GM23338 (cell line): ENCODE measurements at regions not wholly inside any gene's neighbourhood (a gene's known extent, or its start where the extent isn't known, plus 50 kb on each side); places are given as distances from the start of the nearest gene placed in this dataset.

Experiments
- CREB1 ChIP-seq: fragments of 250-450 bp; sonication (Bioruptor Pico); IDR thresholded peaks from 2 replicates; pipeline ENCODE4 v1.5.0; 2020; ENCODE audit warnings: low read depth, mild to moderate bottlenecking, moderate library complexity
- EZH2 ChIP-seq: fragments of 200-600 bp; sonication (generic); IDR thresholded peaks from one replicate; pipeline ENCODE4 v1.8.0; 2017; ENCODE audit warnings: antibody characterized with exemption, mild to moderate bottlenecking, low read depth; ENCODE audit not compliant: unreplicated experiment
- EZH2phosphoT487 ChIP-seq: fragments of 200-600 bp; sonication (generic); IDR thresholded peaks from one replicate; pipeline ENCODE4 v1.8.1; 2018; ENCODE audit warnings: antibody characterized with exemption; ENCODE audit not compliant: unreplicated experiment
- POLR2AphosphoS5 ChIP-seq: IDR thresholded peaks from 2 replicates; pipeline ENCODE4 v1.6.1; 2016; ENCODE audit warnings: antibody characterized with exemption, low read depth
- TF ChIP-seq, protein P1 (sequence below), 2 experiments: fragments of 200-600 bp in 1 of 2; sonication (generic) in 1 of 2; conservative IDR thresholded peaks; 2 replicates each; pipeline versions ENCODE4 v1.5.1 to v1.6.1; 2016 to 2017; ENCODE audit warnings: antibody characterized with exemption in 2 of 2, low read depth in 2 of 2, mild to moderate bottlenecking in 2 of 2, moderate library complexity in 1 of 2
- TF ChIP-seq, protein P2 (sequence below): IDR thresholded peaks from one replicate; pipeline ENCODE4 v1.6.1; 2018; ENCODE audit warnings: antibody characterized with exemption; ENCODE audit not compliant: unreplicated experiment

DNA sequence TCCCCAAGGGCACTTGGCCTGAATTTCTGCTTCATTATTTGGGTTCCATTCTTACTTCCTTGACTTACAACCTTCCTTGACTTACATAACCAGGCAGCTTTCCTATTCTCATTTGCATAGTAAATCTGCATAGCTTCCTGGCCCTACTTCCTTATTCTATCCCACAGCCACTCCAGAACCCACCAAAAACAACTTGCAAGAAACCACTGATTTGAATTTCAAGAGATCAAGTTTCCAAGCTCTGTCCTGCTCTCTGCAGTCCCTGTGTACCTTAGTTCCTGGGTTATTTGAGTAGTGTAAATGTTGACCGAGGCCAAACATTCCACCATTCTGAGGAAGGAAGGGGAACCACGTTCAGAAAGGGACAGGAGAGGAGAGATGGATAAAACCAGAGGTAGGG is 603.3 kb downstream of the PTPRC start:
- TF ChIP-seq, protein P1, sequence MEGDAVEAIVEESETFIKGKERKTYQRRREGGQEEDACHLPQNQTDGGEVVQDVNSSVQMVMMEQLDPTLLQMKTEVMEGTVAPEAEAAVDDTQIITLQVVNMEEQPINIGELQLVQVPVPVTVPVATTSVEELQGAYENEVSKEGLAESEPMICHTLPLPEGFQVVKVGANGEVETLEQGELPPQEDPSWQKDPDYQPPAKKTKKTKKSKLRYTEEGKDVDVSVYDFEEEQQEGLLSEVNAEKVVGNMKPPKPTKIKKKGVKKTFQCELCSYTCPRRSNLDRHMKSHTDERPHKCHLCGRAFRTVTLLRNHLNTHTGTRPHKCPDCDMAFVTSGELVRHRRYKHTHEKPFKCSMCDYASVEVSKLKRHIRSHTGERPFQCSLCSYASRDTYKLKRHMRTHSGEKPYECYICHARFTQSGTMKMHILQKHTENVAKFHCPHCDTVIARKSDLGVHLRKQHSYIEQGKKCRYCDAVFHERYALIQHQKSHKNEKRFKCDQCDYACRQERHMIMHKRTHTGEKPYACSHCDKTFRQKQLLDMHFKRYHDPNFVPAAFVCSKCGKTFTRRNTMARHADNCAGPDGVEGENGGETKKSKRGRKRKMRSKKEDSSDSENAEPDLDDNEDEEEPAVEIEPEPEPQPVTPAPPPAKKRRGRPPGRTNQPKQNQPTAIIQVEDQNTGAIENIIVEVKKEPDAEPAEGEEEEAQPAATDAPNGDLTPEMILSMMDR (conservative IDR thresholded peaks at IDR 0.05; ENCODE audit: low read depth in 2 of 2), result no peak
- no peak for TF ChIP-seq POLR2AphosphoS5
- TF ChIP-seq EZH2phosphoT487, result no peak
- TF ChIP-seq, protein P2, sequence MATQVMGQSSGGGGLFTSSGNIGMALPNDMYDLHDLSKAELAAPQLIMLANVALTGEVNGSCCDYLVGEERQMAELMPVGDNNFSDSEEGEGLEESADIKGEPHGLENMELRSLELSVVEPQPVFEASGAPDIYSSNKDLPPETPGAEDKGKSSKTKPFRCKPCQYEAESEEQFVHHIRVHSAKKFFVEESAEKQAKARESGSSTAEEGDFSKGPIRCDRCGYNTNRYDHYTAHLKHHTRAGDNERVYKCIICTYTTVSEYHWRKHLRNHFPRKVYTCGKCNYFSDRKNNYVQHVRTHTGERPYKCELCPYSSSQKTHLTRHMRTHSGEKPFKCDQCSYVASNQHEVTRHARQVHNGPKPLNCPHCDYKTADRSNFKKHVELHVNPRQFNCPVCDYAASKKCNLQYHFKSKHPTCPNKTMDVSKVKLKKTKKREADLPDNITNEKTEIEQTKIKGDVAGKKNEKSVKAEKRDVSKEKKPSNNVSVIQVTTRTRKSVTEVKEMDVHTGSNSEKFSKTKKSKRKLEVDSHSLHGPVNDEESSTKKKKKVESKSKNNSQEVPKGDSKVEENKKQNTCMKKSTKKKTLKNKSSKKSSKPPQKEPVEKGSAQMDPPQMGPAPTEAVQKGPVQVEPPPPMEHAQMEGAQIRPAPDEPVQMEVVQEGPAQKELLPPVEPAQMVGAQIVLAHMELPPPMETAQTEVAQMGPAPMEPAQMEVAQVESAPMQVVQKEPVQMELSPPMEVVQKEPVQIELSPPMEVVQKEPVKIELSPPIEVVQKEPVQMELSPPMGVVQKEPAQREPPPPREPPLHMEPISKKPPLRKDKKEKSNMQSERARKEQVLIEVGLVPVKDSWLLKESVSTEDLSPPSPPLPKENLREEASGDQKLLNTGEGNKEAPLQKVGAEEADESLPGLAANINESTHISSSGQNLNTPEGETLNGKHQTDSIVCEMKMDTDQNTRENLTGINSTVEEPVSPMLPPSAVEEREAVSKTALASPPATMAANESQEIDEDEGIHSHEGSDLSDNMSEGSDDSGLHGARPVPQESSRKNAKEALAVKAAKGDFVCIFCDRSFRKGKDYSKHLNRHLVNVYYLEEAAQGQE, result no peak
- TF ChIP-seq CREB1, result no peak
- TF ChIP-seq EZH2, result no peak
